WI38 (cell line): ENCODE measurements at regions not wholly inside any gene's neighbourhood (a gene's known extent, or its start where the extent isn't known, plus 50 kb on each side); places are given as distances from the start of the nearest gene placed in this dataset.

Source experiments
- H3K4me3 ChIP-seq: 2 replicates; pipeline ENCODE4 v1.5.1; 2011; ENCODE audit warnings: low read depth, mild to moderate bottlenecking, control low read depth, low read length
- TF ChIP-seq, protein P1 (sequence below): IDR thresholded peaks from 2 replicates; pipeline ENCODE4 v1.5.1; 2012; ENCODE audit warnings: low read depth, mild to moderate bottlenecking, control low read depth, low read length

DNA sequence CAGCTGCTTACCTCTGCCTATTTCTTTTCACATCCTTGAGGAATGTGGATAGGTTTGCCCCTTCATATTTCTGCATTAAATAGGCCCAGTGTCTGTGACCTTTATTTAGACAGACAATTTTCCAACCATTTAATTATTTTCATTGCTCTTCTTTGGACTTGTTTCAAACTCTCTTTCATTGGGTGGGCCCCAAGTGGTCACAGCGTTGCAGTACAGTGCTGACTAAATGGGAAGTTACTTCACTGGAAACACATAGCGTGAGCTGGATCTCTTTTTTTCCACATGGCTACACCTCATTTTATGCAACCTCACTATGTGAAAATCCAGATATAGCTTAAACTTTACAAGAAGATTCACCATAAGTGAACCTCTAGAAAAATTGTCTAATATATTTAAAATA is 438.9 kb downstream of the ADAMTS20 start:
- no peak overlapping the region for H3K4me3 ChIP-seq
- TF ChIP-seq, protein P1, sequence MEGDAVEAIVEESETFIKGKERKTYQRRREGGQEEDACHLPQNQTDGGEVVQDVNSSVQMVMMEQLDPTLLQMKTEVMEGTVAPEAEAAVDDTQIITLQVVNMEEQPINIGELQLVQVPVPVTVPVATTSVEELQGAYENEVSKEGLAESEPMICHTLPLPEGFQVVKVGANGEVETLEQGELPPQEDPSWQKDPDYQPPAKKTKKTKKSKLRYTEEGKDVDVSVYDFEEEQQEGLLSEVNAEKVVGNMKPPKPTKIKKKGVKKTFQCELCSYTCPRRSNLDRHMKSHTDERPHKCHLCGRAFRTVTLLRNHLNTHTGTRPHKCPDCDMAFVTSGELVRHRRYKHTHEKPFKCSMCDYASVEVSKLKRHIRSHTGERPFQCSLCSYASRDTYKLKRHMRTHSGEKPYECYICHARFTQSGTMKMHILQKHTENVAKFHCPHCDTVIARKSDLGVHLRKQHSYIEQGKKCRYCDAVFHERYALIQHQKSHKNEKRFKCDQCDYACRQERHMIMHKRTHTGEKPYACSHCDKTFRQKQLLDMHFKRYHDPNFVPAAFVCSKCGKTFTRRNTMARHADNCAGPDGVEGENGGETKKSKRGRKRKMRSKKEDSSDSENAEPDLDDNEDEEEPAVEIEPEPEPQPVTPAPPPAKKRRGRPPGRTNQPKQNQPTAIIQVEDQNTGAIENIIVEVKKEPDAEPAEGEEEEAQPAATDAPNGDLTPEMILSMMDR: no peak

DNA sequence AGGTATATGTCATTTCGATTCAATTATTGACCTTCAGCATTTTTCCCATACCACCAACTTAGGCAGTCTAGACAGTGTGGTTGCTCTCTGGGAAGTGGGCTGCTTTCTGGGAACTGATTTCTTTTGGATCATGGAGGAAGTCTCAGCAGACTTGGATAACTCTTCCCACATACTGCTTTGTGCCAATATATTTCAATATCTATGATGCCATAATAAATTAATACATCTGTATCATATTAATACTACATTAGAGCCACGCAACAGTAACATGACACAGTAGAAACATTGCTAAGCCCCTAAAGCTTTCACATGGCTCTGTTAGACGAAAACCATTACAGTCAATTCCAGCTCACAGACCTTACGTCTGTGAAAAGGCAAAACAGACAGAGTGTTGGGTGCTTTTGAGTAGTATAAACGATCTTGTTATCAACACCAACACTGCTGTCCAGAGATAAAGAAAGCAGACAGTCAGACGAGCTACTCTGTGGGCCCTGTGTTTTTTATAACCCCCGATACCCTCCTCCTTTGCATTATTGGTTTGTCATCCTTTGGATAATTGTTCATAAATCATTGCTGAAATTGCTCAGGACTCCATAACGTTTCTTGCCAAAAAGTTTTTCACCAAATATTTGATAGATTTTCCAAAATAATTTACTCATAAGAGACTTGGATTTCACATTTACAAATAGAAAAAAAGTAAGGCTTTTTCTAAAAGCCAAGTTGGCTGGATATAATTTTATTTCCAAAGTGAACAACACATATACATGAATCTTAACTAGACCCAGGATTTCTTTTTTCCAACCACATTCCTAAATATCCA is 439.7 kb downstream of the ADAMTS20 start:
- TF ChIP-seq, protein P1: no peak
- H3K4me3 ChIP-seq: no peak overlapping the region

DNA sequence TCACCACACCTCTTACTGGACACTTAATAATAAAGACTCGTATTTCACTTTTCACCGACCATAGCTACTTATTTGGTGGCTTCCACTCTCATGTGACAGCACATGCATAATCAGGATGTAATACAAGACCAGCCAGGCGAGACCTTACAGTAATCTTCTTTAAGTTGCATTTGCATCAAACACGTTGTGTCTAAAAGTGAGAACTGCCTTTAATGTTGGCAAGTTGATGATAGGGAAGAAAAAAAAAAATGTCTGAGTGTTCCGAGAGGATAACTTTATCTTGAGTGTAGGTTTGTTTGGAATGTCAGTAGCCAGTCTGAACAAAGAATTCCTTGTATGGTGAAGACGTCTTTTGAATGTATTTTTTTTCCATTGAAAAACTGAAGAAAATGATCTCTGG is 440.4 kb downstream of the ADAMTS20 start:
- H3K4me3 ChIP-seq: no peak overlapping the region
- TF ChIP-seq, protein P1: no peak

DNA sequence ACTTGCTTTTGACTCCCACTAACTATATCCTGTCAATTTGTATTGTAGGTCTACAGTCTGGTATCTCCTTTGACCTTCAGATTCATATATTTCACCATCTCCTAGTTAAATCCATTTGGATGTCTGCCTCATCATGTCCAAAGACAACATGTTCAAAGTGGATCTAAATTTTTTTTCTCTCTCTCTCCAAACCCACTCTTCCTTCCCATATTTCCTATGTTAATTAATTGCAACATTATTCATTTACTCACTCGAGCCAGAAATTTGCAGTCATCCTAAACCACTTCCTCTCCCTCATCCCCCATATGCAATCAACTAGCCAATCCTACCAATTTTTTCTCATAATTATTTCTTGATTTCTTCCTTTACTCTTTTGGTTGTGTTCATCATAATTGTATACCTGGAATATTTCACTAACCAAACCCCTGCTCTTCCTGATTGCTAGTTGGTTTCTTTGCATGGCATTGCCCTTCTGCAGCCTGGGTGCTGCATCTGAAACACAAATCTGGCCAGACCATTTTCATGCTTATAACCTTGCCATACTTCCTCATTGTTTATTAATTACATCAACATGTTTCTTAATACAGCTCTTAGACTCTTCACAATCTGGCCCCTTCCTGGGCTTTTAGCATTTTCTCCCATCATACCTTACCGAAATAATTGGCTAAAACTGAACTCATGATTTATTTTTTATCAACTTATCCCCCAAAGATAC is 442.2 kb downstream of the ADAMTS20 start:
- TF ChIP-seq, protein P1: no peak
- H3K4me3 ChIP-seq: no peak overlapping the region

DNA sequence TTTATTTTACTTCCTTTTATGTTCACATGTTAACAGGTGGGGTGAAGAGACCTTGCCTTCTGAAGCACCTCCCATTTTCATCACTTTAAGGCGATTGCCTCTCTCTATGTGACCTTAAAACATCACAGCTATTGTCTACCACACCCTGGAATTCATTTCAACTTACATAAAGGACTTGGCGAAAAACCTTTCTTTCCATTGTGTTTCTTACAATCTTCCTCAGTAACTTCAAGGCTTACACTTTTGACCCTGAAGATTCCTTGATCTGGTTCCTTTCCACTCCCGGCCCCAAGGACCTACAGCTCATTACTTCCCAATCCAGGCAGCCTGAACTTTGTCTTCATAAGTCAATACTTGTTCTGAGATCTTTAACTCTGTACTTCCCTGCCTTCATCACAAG is 443.3 kb downstream of the ADAMTS20 start:
- H3K4me3 ChIP-seq: no peak overlapping the region
- TF ChIP-seq, protein P1: no peak

DNA sequence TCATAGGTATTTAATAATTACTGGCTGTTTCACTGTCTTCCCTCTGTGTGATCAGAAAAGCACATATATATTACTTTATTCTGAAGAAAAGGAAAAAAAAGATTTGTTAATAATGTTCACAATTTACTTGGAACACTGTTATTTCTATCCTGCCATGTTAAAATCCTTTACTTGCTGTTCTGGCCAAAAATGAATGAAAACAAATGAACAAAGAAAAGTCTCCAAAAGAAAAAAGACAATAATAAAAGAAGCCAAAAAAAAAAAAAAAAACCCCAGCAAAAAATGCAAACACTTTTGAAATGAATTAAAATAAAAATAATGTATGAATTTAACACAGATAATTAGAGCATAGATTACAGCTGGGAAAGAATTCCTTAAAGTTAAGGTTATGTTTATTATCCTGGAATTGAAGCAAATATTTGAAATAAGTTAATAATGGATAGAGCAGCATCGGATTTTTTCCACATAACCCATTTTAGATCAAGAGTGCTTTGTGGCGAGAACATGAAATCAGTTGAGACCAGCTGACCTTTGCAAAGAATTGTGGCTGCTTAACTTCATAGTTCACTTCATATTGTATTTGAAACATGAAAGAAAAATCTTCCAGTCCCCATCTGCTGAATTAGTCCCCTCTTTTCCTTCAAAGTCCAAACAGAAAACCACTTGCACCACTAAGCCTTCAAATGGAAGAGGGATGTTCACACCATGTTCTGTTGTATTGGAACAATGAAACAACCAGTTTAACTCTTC is 444.8 kb downstream of the ADAMTS20 start:
- TF ChIP-seq, protein P1: no peak
- H3K4me3 ChIP-seq: no peak overlapping the region
